ENCODE measurements at regions not wholly inside any gene's neighbourhood (a gene's known extent, or its start where the extent isn't known, plus 50 kb on each side); places are given as distances from the start of the nearest gene placed in this dataset.

- no peak for DNase-seq
Measured at GRCh38 chr4:157942017-157942416, 230.8 kb downstream of the GASK1B start.

GRCh38 chr4:157934151-157934550 is 238.7 kb downstream of the GASK1B start:
- DNase-seq = no peak

DNA sequence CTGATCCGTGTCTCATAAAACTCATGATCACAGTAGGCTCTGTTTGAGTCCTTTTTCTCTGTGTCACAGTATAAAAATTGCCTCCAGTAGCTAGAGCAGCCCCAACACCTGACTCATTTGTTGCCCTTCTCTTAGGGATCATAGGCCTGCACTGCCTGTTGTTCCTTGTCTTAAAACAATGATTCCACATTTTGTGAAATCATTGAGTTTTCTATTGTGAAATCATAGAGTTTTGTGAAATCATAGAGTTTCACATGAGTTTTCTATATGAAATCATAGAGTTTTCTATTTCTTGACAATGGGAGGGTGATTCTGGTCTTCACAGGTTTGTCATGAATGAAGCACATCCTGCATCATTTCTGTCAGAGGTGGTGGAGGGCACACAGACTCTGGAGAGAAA is 239.9 kb downstream of the GASK1B start:
- DNase-seq = no peak

DNA sequence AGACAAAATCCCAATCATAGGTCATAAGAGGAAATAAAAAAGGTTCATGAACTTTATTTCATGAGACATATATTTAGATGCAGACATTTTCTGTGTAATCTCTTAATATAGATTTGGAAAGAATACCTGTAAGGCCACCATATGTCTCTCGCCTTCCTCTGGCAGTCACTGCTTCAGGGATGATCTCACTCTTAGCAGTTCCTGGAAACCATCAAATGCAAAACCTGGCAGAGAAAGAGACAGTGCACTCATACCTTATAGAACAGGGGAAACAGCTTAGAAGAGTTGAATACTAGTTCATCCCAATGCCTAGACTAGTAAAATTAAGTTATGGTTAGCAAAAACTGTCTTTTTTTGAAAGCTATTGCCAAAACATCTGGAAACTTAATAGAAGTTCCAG is 243.3 kb downstream of the GASK1B start:
- no peak for DNase-seq

GRCh38 chr4:157918036-157918832 is 254.6 kb downstream of the GASK1B start:
- no peak for DNase-seq

DNA sequence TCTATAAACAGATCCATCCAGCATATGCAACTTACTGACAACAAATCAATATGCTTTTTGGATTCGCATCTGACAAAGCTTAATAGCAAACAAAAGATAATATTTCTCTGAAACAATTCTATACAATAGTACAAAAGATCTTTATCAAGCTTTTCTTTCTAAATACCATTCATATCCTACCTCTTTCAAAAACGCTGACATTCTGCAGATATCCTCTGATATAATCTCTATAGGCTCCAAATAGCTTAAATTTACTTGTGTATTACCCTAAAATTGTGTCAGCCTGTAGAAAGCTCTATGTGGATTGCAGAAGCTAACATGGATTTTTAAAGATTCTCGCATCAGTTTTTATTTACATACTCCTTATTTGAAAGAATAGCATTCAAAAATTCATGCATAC is 260.6 kb downstream of the GASK1B start:
- DNase-seq = no peak

- no peak for DNase-seq
Measured at GRCh38 chr4:157911662-157912061, 261.2 kb downstream of the GASK1B start.

- DNase-seq = no peak
Measured at GRCh38 chr4:157908691-157909090, 264.1 kb downstream of the GASK1B start.

GRCh38 chr4:157908031-157908430 is 264.8 kb downstream of the GASK1B start:
- no peak for DNase-seq

- no peak for DNase-seq
Measured at GRCh38 chr4:157907226-157907946, 265.4 kb downstream of the GASK1B start.

DNA sequence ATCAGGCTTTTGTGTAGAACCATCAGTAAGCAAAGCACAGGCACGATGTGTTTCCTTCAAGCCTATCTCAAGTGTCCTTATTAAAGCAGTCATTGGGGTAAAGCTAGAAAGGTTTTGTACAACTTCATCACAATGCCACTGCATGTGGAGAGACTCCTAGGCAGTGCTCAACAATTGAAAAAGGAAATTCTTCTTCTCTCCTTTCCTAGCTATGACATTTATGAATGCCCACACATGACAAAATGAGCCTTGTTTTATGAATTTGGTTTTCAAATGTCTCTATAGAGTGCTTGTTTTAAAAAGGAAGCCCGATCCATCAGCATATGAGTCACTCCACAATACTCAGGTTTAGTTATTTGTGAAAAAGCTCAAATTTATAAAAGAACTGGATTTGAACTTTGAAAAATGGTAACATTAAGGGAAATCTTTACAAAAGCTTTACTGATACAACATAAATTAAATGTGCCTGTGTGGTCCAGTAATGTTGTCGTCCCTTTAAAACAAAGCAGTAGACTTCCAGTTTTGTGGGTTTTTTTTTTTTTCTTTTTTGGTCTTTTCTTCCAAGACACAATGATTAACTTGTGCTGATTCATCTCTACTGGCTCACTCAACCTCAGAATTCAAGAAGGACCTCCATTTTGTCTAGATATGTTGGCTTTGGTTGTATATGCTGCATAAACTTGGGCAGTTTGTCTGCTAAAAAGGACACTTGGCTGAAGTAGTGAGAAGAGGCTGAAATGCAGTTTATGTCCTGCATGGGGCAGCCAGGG is 273.8 kb downstream of the GASK1B start:
- no peak for DNase-seq

DNA sequence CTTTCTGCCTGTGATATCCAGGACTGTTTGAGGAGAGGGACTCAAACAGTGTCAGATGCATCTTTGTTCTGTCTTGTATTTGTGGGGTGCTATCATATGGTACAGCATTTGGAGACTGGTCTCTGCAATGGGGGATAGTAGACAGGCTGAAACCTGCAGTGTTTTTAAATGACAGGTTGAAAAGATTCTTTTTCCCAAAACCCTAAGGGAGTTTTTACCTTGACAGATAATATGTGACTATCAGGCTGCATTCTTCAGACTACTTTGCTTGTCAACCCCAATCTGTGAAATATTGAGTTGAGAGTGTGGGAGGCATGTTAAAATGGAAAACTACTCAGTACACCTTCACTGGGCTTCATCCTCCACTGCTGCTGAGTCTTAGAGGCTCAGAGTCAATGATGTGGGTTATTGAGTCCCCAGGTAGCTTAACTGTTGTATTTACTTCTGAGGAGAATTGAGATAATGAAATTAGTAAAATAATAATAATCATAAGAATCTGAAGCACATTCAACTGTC is 274.9 kb downstream of the GASK1B start:
- DNase-seq = no peak

- DNase-seq = no peak
Measured at GRCh38 chr4:157896726-157897125, 276.1 kb downstream of the GASK1B start.

GRCh38 chr4:157895205-157895604 is 277.6 kb downstream of the GASK1B start:
- no peak for DNase-seq

DNA sequence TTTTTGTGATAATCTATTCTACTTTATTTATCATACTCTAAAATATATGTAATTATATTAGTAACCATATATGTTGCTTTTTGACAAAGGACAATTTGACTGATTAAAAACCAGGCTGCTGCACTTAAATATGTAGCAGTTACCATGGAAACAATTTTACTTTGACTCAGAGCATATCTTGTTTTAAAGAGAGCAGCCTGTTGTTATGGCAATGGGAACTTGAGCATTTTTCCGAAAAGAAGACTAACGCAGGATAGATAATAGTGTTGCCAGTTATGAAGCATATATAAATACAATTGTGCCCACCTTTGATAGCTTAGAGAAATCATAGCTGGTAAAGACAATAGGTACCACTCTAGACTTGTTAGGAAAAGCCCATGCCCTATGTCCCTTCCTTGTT is 283.0 kb downstream of the GASK1B start:
- DNase-seq = no peak

DNA sequence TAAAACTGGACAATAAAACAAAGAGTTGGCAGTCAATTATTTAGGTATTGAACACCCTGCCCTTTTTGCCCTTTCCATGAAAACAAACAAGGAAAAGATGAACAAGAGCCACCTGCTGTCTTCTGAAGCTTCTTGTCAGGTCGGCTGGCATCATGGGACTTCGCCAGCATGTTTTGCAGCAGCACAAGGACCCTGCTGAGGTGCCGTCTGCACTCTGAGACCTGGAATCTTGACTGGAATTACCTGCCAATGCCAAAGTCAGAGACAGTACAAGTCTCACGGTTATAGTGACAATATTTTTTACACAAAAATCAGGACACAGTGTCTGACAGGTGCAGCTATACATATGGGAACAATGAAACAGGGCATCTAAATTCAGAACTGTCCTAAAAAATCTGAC is 284.5 kb downstream of the GASK1B start:
- DNase-seq = no peak

DNA sequence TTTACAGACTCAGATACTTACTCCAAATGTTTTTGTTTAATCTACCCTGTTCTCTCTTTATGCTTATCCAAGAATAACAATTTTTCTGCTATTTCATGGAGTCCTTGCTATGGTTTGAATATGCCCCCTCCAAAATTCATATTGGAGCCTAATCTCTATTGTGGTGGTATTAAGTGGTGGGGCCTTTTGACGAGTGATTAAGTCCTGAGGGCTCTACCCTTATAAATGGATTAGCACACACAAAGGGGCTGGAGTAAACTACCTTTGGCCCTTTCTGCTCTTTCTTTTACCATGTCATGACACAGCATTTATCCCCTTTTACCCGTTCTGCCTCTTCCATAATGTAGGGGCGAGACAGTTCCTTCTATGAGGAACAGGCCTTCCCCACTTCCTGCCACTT is 285.5 kb downstream of the GASK1B start:
- no peak for DNase-seq

DNA sequence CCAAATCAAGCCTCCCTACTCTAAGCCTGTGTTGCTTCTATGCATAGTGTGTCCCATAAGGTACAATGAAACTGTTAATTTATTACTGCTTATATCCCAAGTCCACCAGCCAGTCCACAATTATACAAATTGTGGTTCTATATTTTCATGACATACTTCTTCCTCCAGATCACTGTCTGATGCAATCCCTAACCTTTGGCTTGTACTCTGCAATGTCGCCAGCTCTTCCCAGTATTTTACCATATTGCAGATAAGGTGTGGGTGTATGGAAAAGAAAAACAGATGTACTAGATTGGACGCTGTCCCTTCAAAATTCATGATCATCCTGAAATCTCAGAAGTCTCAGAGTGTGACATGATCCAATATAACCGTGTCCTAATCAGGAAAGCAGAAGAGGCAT is 286.2 kb downstream of the GASK1B start:
- no peak for DNase-seq

DNA sequence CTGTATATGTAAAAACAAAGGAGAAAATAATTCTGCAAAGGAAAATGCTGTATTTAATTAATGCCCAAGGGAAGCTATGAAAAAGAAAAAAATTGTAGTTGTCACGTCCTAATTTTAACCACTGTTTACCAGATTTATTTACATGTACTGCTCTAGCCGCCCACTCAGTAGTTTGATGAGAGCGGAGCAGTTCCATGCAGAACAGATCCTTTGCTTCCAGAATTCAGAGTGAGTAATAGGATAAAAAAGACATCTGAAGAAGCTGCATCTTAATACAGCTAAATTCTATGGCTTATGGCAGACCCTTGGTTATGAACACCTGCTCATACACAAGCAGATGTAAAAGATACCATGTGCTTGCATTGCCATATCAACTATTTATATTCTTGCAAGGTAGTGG is 287.0 kb downstream of the GASK1B start:
- no peak for DNase-seq

DNA sequence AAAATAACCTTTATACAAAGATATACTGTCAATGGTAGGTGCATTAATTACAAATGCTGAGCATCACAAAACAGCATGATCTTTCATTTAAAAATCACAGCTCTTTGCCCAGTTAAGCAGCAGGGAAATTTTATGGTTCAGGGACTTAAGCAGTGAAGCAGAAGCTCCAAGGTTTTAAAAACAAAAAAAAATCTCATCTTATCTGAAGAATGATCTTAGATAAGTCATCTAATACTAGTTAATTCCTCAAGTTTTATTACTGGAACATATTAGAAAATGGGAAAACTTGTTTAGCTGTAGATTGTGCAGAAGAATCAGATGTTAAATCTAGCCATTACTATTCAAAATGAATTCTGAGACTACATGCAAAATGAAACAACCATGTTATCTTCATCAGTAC is 289.9 kb downstream of the GASK1B start:
- no peak for DNase-seq

DNA sequence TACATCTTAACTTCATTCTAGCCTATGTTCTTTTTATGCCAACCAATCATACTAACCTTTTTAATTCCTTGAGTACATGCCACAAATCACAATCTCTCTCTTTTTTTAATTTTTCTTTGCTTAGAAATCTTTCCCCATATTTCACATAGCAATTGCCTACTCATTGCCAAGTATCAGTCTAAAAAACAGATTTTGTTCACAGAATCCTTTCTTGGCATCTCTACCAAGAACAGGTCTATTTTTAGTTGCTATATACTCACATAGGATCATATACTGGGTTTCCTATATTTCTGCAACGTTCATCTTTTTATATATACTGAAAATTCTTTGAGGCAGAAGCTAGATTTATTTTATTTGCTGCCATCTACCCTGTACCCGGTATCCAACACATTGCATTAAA is 292.1 kb downstream of the GASK1B start:
- no peak for DNase-seq

DNA sequence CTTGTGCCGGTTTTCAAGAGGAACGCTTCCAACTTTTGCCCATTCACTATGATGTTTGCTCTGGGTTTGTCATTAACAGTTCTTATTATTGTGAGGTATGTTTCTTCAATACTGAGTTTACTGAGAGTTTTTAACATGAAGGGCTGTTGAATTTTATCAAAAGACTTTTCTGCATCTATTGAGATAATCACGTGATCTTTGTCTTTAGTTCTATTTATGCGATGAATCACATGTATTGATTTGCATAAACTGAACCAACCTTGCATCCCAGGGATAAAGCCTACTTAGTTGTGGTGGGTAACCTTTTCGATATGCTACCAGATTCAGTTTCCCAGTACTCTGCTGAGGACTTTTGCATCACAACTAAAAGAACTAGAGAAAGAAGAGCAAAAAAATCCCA is 318.0 kb downstream of the GASK1B start:
- DNase-seq = no peak

GRCh38 chr4:157840648-157841047 is 332.2 kb downstream of the GASK1B start:
- DNase-seq = no peak

DNA sequence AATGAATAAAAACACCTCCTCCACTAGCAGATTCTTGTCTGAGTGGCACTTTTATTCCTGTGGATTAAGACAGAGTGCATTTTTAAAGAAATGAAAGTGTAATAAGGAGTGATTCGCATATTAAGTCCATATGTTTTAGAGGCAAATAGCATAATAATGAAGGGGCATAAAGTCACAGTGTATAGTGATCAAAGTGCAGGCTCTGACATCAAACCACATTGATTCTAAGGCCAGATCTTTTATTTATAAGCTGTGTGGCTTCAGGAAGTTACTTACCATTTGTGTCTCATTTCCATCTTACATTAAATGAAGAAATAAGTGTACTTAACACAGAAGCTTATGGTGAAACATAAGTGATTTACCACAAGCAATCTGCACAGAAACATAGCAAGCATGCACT is 332.8 kb downstream of the GASK1B start:
- no peak for DNase-seq
